HG02588 (cell line): ENCODE measurements at regions not wholly inside any gene's neighbourhood (a gene's known extent, or its start where the extent isn't known, plus 50 kb on each side); places are given as distances from the start of the nearest gene placed in this dataset.
"Not testable (repeated sequence)": the region's sequence is repeated elsewhere in the genome, so short reads cannot be mapped to it uniquely, and the experiment has no call there.

ENCODE experiments used
- ATAC-seq: cut with Tn5 transposase; IDR thresholded peaks from one replicate; pipeline ENCODE4 v1.9.1; 2021; ENCODE audit warnings: mild to moderate bottlenecking, moderate library complexity; ENCODE audit not compliant: unreplicated experiment

- no peak for ATAC-seq
These were observed 193.4 kb downstream of the CASP12 start for GRCh38 chr11:104704888-104705287.

GRCh38 chr11:104704146-104704830 is 194.0 kb downstream of the CASP12 start:
- no peak for ATAC-seq

- ATAC-seq: no peak
These were observed 197.7 kb downstream of the CASP12 start for GRCh38 chr11:104700609-104701008.

GRCh38 chr11:104699981-104700380 is 198.3 kb downstream of the CASP12 start:
- no peak for ATAC-seq

GRCh38 chr11:104695065-104695463 is 203.2 kb downstream of the CASP12 start:
- ATAC-seq: no peak

GRCh38 chr11:104694259-104695064 is 203.8 kb downstream of the CASP12 start:
- ATAC-seq: no peak

- ATAC-seq: no peak
These were observed 205.5 kb downstream of the CASP12 start for GRCh38 chr11:104692751-104693150.

- no peak for ATAC-seq
These were observed 207.1 kb downstream of the CASP12 start for GRCh38 chr11:104691129-104691528.

GRCh38 chr11:104690241-104690640 is 208.0 kb downstream of the CASP12 start:
- no peak for ATAC-seq

GRCh38 chr11:104688731-104689130 is 209.5 kb downstream of the CASP12 start:
- ATAC-seq: no peak

- ATAC-seq: no peak
These were observed 216.1 kb downstream of the CASP12 start for GRCh38 chr11:104682206-104682605.

- no peak for ATAC-seq
These were observed 219.0 kb downstream of the CASP12 start for GRCh38 chr11:104679258-104679657.

- ATAC-seq: no peak
These were observed 219.9 kb downstream of the CASP12 start for GRCh38 chr11:104678408-104678807.

GRCh38 chr11:104677069-104677468 is 221.2 kb downstream of the CASP12 start:
- not testable (repeated sequence) for ATAC-seq

- no peak for ATAC-seq
These were observed 225.4 kb downstream of the CASP12 start for GRCh38 chr11:104672897-104673296.

GRCh38 chr11:104668797-104669463 is 229.3 kb downstream of the CASP12 start:
- no peak for ATAC-seq

GRCh38 chr11:104666624-104667023 is 231.6 kb downstream of the CASP12 start:
- ATAC-seq: no peak

- ATAC-seq: no peak
These were observed 232.6 kb downstream of the CASP12 start for GRCh38 chr11:104665641-104666040.

GRCh38 chr11:104663190-104664140 is 234.8 kb downstream of the CASP12 start:
- no peak for ATAC-seq

- ATAC-seq: no peak
These were observed 236.4 kb downstream of the CASP12 start for GRCh38 chr11:104661901-104662300.

GRCh38 chr11:104661471-104661870 is 236.8 kb downstream of the CASP12 start:
- ATAC-seq: no peak
